Ovary (tissue), 7 donors: ENCODE measurements at regions not wholly inside any gene's neighbourhood (a gene's known extent, or its start where the extent isn't known, plus 50 kb on each side); places are given as distances from the start of the nearest gene placed in this dataset.

Source experiments
- DNase-seq, 5 donors: peaks; one replicate each; pipeline ENCODE4 v3.0.0-alpha.2; 2019 to 2020
- H3K27ac ChIP-seq, 2 donors: fragments of 200-600 bp; one replicate each; pipeline versions ENCODE4 v1.5.1 to v1.8.0; 2019 to 2022
- H3K27me3 ChIP-seq: fragments of 200-600 bp; one replicate; pipeline ENCODE4 v1.8.0; 2022
- H3K36me3 ChIP-seq: fragments of 200-600 bp; sonication (generic); one replicate; pipeline ENCODE4 v1.5.1; 2019
- H3K4me1 ChIP-seq: one replicate; pipeline ENCODE4 v1.8.1; 2013; ENCODE audit warnings: mild to moderate bottlenecking, moderate library complexity; ENCODE audit not compliant: insufficient read depth
- H3K4me3 ChIP-seq: fragments of 200-600 bp; sonication (generic); one replicate; pipeline ENCODE4 v1.5.1; 2017
- H3K9me3 ChIP-seq, 2 donors: fragments of 200-600 bp in 1 of 2; sonication (generic) in 1 of 2; one replicate each; pipeline versions ENCODE4 v1.5.1 to v1.8.1; 2013 to 2019; ENCODE audit warnings: mild to moderate bottlenecking in 1 of 2, moderate library complexity in 1 of 2
- CTCF ChIP-seq, 3 donors: fragments of 450-650 bp in 2 of 3; fragments of 200-600 bp in 1 of 3; IDR thresholded peaks; one replicate each; pipeline versions ENCODE4 v1.5.1 to v1.8.0; 2016 to 2022; ENCODE audit warnings: antibody characterized with exemption in 3 of 3, mild to moderate bottlenecking in 1 of 3
- EP300 ChIP-seq: sonication (generic); formaldehyde crosslinking; IDR thresholded peaks from one replicate; pipeline ENCODE4 v1.6.1; 2017; ENCODE audit warnings: antibody characterized with exemption
- POLR2A ChIP-seq: fragments of 450-650 bp; IDR thresholded peaks from one replicate; pipeline ENCODE4 v1.6.1; 2017; ENCODE audit warnings: antibody characterized with exemption, mild to moderate bottlenecking, moderate library complexity
- WGBS, 3 donors: extraction: QIAGEN DNeasy Blood & Tissue Kit in 1 of 3; methylation state at CpG; one replicate each; pipeline versions ENCODE4 v1.1.5 to v1.1.7; 2013 to 2017; 5-methylcytosine and 5-hydroxymethylcytosine counted together
- intact Hi-C, 4 donors: fragments of 100-400 bp; cut with DNase I; formaldehyde crosslinking; loops; one replicate each; pipeline versions ENCODE4 v1.11.0 to v1.15.1; 2022 to 2023
- donor health status: DM: no; HTN: no; CAD: no; lungs with moderate emphysema.
- donor health status: DM: no; HTN: no; CAD: no.
- donor health status: Bipolar disorder and iron deficiency.
- donor health status: DM: no; HTN: no; CAD: no.
- donor health status: DM: yes; HTN: yes; CAD: no.

- Histone ChIP-seq H3K4me3 (no peak overlapping the region), H3K9me3 (no peaks in the 10 kb centered on the region), H3K36me3 (no peaks in the 10 kb centered on the region), H3K4me1 (no peaks in the 10 kb centered on the region), H3K27ac (no peak overlapping the region), H3K27me3 (no peaks in the 10 kb centered on the region)
- WGBS, 3 donors = 31 to 33% (median 33%) methylated on average over 3 of the region's 3 CpGs
- no peak for TF ChIP-seq EP300
- TF ChIP-seq CTCF (IDR thresholded peaks at IDR 0.05) = no peak
- TF ChIP-seq POLR2A = no peak
- intact Hi-C loops = no loop called here
- DNase-seq = no peak
Observed at GRCh38 chrX:129077424-129078170, 445.7 kb downstream of the SMARCA1 start.

DNA sequence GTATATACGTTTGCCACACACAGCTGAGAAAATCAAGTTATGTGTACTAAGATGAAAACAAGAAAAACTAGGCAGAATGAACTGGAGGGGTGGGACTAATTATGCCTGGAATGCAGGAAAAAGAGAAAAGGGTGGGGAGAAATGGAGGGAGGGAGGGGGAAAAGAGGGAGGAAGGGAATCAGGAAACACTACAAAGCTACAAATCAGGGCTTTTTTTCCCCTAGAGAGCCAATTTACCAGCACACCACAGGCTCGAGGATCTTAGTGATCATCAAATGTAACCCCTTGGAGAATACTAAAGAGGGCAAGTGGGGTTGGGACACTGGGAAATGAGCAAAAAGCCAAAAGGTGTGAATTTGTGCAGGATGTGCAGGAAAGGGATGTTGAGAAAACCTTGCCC, 451.9 kb downstream of the SMARCA1 start:
- Histone ChIP-seq H3K27ac (no peak overlapping the region), H3K36me3 (no peaks in the 10 kb centered on the region), H3K9me3 (no peaks in the 10 kb centered on the region), H3K27me3 (no peaks in the 10 kb centered on the region), H3K4me3 (no peak overlapping the region), H3K4me1 (no peaks in the 10 kb centered on the region)
- intact Hi-C loops = no loop called here
- no peak for DNase-seq
- 7 to 18% (median 11%) methylated on average over 2 of the region's 2 CpGs for WGBS, 3 donors
- TF ChIP-seq POLR2A (no peak), CTCF (IDR thresholded peaks at IDR 0.05) (no peak), EP300 (no peak)

DNA sequence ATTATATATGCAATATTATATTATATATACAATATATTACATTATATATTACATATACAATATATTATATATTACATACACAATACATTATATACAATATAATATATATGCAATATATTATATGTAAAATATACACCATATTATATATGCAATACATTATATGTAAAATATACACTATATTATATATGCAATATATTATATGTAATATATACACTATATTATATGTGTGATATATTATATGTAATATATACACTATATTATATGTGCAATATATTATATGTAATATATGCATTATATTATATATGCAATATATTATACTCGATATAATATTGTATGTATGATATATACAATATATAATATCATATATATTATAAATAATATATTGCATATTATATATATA, 457.4 kb downstream of the SMARCA1 start:
- Histone ChIP-seq H3K36me3 (no peaks in the 10 kb centered on the region), H3K4me1 (no peaks in the 10 kb centered on the region), H3K4me3 (no peak overlapping the region), H3K9me3 (no peaks in the 10 kb centered on the region), H3K27ac (no peak overlapping the region), H3K27me3 (no peaks in the 10 kb centered on the region)
- TF ChIP-seq EP300 (no peak), POLR2A (no peak), CTCF (IDR thresholded peaks at IDR 0.05) (no peak)
- intact Hi-C loops = no loop called here
- WGBS, 3 donors = 90 to 97% (median 96%) methylated on average over 1 of the region's 1 CpG
- DNase-seq = no peak

GRCh38 chrX:129058405-129058804, 464.9 kb downstream of the SMARCA1 start:
- DNase-seq = no peak
- Histone ChIP-seq H3K36me3 (no peaks in the 10 kb centered on the region), H3K27me3 (no peaks in the 10 kb centered on the region), H3K4me3 (no peak overlapping the region), H3K4me1 (no peaks in the 10 kb centered on the region), H3K27ac (no peak overlapping the region), H3K9me3 (no peaks in the 10 kb centered on the region)
- intact Hi-C loops = no loop called here
- TF ChIP-seq POLR2A = no peak
- no peak for TF ChIP-seq EP300
- no peak for TF ChIP-seq CTCF (IDR thresholded peaks at IDR 0.05)
- 83 to 90% (median 84%) methylated on average over 1 of the region's 1 CpG for WGBS, 3 donors
